ENCODE measurements at regions not wholly inside any gene's neighbourhood (a gene's known extent, or its start where the extent isn't known, plus 50 kb on each side); places are given as distances from the start of the nearest gene placed in this dataset.
"Not testable (repeated sequence)": the region's sequence is repeated elsewhere in the genome, so short reads cannot be mapped to it uniquely, and the experiment has no call there.

DNA sequence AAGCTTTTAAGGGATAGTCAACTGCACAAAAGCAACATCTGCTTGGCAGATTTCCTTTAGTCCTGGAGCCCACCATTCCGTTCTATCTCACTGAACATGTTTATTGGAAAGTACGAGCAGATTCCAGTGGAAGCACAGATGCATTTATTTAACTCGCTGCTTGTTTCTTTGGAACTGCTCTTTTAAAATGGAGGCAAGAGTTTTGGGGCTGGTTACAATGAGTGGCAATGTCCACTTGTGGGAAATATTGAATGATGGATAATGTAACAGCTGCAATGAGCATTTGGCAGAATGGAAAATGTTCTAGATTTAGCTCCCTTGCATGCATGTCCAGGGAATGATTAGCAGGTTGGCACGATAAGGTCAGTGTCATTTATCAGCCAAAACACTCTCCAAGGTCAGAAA is 163.0 kb downstream of the ATP23 start:
- no peak for DNase-seq (ENCODE audit: low read depth)
- no peak overlapping the region for H3K4me3 ChIP-seq (ENCODE audit: low read depth, low read length)
- TF ChIP-seq, protein P1, sequence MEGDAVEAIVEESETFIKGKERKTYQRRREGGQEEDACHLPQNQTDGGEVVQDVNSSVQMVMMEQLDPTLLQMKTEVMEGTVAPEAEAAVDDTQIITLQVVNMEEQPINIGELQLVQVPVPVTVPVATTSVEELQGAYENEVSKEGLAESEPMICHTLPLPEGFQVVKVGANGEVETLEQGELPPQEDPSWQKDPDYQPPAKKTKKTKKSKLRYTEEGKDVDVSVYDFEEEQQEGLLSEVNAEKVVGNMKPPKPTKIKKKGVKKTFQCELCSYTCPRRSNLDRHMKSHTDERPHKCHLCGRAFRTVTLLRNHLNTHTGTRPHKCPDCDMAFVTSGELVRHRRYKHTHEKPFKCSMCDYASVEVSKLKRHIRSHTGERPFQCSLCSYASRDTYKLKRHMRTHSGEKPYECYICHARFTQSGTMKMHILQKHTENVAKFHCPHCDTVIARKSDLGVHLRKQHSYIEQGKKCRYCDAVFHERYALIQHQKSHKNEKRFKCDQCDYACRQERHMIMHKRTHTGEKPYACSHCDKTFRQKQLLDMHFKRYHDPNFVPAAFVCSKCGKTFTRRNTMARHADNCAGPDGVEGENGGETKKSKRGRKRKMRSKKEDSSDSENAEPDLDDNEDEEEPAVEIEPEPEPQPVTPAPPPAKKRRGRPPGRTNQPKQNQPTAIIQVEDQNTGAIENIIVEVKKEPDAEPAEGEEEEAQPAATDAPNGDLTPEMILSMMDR (IDR thresholded peaks at IDR 0.05; ENCODE audit: insufficient read depth, low read depth, low read length, missing control alignments) = no peak

DNA sequence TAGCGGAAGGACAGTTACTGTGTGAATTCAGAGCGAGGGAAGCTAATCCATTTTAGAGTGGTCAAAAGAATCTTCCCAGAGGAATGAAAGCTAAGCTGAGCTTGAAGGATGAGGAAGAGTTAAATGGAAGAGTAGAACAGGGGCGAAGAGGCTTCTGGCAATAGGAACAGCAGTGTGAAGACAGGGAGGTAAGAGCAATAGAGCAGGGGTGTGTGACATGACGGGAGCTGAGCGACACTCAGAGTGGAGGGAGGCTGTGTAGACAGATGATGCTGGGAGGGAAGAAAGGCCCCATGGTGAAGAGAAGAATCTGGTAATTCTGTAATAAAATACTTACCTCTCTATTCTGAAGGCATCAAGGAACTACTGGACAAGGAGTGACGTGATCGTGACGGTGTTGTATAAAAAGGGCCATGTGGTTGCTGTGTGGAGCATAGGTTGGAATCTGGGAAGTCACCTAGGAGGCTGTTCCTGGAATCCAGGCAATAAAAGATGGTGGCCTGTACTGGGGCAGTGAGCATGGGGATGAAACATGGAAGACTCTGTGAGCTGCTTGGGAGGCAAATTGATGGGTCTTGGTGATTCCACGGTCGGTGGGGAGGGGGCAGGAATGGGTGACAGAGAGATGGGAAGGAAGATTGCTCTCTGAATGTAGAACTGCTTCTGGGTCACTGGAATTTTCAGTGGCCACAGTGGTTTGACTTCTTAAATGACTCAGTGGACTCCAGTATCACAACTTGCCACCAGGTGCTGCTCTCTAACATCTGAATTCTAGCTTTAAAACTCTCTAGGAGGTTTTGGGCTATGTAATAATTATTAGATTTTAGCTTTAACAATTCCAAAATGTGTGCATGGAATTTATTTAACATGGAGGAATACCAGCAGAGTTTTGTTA is 164.1 kb downstream of the ATP23 start:
- no peak overlapping the region for H3K4me3 ChIP-seq (ENCODE audit: low read depth, low read length)
- TF ChIP-seq, protein P1 (IDR thresholded peaks at IDR 0.05; ENCODE audit: insufficient read depth, low read depth, low read length, missing control alignments) = peak; percentile 10
- no peak for DNase-seq (ENCODE audit: low read depth)

DNA sequence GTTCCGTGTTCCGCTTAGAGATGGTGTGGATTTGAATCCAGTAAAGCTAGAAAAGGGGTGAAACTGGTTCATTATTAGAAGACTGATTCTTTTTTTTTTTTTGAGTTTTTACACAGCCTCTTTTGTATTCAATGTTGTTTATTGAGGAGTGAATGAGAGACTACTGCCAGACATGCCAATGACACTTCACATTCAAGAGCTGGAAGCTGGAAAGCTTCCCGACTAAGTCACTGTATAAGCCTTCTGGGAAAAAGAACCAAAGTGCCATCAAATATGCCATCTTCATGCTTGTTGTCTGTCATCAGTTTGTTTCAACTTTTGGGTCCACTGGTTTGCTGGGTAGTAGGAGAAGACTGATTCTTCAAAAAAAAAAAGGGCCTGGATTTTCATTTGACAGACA is 164.8 kb downstream of the ATP23 start:
- TF ChIP-seq, protein P1 (IDR thresholded peaks at IDR 0.05; ENCODE audit: insufficient read depth, low read depth, low read length, missing control alignments) = no peak
- DNase-seq (ENCODE audit: low read depth) = no peak
- no peak overlapping the region for H3K4me3 ChIP-seq (ENCODE audit: low read depth, low read length)

DNA sequence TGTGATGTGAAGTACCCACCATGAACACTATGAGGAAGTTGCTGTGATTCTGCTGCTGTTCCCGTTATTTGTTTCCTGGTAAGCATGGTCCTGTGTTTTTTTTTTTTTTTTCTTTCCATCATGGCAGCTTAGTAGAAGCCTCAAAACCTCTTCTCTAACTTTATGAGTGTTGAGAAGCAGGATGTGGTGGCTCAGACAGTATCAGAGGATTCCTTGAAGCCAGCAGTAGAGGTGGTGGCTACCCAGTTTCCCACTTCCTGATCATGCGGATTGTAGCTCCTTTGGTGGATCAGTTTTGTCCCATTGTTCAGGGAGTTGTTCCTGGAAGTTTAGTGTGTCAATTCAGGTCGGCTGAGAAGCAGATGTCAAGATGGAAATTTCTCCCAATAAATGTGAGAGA is 175.8 kb downstream of the ATP23 start:
- TF ChIP-seq, protein P1 (IDR thresholded peaks at IDR 0.05; ENCODE audit: insufficient read depth, low read depth, low read length, missing control alignments) = no peak
- no peak for DNase-seq (ENCODE audit: low read depth)
- no peak overlapping the region for H3K4me3 ChIP-seq (ENCODE audit: low read depth, low read length)

DNA sequence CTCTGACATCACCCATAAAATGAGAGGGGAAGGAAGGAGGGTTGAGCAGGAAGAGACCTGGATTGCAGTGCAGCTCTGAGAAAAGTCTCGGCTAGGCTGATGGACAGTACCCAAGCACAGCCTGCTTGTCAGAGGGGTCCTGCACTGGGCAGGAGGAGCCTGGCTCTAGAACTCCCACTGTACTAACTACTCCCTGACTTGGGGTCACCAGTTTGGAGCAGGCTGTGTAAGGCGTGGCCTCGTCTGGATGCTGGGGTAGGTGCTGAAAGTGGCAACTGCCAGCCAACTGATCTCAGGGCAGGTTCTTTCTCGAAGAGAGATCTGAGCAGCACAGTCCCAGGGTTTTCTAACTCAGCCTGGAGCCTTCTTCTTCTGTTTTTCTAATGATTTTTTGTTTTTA is 176.3 kb downstream of the ATP23 start:
- TF ChIP-seq, protein P1 (IDR thresholded peaks at IDR 0.05; ENCODE audit: insufficient read depth, low read depth, low read length, missing control alignments) = no peak
- H3K4me3 ChIP-seq (ENCODE audit: low read depth, low read length) = no peak overlapping the region
- DNase-seq (ENCODE audit: low read depth) = no peak

DNA sequence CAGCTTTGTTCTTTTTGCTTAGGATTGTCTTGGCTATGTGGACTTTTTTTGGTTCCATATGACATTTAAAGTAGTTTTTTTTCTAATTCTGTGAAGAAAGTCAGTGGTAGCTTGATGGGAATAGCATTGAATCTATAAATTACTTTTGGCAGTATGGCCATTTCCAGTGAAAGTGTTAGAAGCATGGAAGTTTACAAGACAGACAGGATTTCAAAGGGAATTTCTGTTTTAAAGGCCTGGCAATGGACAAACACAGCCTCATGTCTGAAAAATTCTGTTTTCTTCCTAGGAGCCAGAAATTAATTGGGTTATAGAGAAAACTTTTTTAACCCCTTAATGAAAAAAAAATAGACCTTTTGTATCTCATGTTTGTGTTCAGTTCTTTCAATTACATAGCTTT is 184.4 kb downstream of the ATP23 start:
- H3K4me3 ChIP-seq (ENCODE audit: low read depth, low read length); DNase-seq (ENCODE audit: low read depth): not testable (repeated sequence)

DNA sequence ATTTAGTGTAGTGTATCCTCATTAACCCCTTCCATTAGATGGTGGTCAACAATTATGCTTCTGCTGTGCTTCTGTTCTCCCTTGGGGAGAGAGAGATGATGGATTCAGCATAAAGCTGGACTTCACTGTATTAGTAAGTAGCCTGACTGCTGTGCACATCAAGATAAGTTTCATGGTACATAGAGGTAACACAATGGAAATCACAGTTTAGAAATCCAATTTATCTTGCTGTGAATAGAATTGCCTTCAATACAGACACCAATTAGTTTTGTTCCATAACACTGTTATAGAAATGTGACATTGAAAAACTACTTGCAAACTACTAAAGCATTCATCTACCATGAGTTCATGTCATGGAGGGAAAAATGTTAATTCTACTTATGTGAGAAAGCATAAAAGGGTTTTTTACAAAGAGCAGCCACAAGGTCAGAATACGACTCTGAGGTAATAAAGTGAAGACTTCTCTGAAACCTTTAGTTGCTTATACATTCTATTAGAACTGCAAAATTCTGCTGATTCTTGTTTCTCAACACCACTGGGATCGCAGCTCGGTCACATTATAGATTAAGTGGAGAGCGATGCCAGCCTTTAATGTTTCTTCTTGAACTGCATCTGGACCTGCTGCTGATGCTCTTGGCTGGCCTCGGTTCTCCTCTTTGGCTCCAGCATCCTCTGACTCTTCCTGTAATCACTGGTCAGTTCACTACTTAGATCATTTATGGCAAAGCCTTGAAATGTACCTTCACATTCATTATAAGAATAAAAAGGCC is 190.8 kb downstream of the ATP23 start:
- TF ChIP-seq, protein P1 (IDR thresholded peaks at IDR 0.05; ENCODE audit: insufficient read depth, low read depth, low read length, missing control alignments) = no peak
- DNase-seq (ENCODE audit: low read depth) = no peak
- no peak overlapping the region for H3K4me3 ChIP-seq (ENCODE audit: low read depth, low read length)

All from GM12865 (cell line).